Activated CD8-positive, alpha-beta memory T cell treated with anti-CD3 and anti-CD28 coated beads for 36 hours (primary cell): ENCODE measurements at regions not wholly inside any gene's neighbourhood (a gene's known extent, or its start where the extent isn't known, plus 50 kb on each side); places are given as distances from the start of the nearest gene placed in this dataset.

ENCODE experiments used
- CTCF ChIA-PET: fragments of 350-600 bp; sonication (Branson Sonifier 250); formaldehyde crosslinking; loops from one replicate; lab custom pipeline; 2021; ENCODE audit warnings: antibody characterized with exemption; lab: Charles Lee
- POLR2A ChIA-PET: fragments of 350-600 bp; sonication (Branson Sonifier 250); formaldehyde crosslinking; loops from one replicate; lab custom pipeline; 2021; ENCODE audit warnings: antibody characterized with exemption; lab: Charles Lee

- CTCF ChIA-PET = interaction anchor here (1.4 kb wide), 1 partner anchor 12 kb away, joined by 6 read pairs; no protein-coding TSS in a partner anchor
- POLR2A ChIA-PET = no interaction called here
Observed at GRCh38 chr13:99911965-99912566, 59.5 kb downstream of the ZIC5 start.

- CTCF ChIA-PET = interaction anchor here (1.4 kb wide), 1 partner anchor 11 kb away, joined by 6 read pairs; no protein-coding TSS in a partner anchor
- POLR2A ChIA-PET = no interaction called here
Observed at GRCh38 chr13:99911069-99911964, 60.2 kb downstream of the ZIC5 start.

- ChIA-PET POLR2A (interaction anchor here (0.5 kb wide), 1 partner anchor 747 kb away, joined by 3 read pairs; no protein-coding TSS in a partner anchor), CTCF (no interaction called here)
Observed at GRCh38 chr13:99909836-99910619, 61.5 kb downstream of the ZIC5 start.

GRCh38 chr13:99909097-99909835, 62.3 kb downstream of the ZIC5 start:
- ChIA-PET POLR2A (no interaction called here), CTCF (interaction anchor here (1.0 kb wide), 1 partner anchor 9 kb away, joined by 3 read pairs; no protein-coding TSS in a partner anchor)

- ChIA-PET CTCF (interaction anchor here (1.0 to 1.3 kb wide), 2 partner anchors 8 to 10 kb away, joined by 3 read pairs; no protein-coding TSS in a partner anchor), POLR2A (no interaction called here)
Observed at GRCh38 chr13:99908140-99908803, 63.3 kb downstream of the ZIC5 start.

GRCh38 chr13:99907627-99908026, 63.9 kb downstream of the ZIC5 start:
- CTCF ChIA-PET = interaction anchor here (1.3 kb wide), 1 partner anchor 9 kb away, joined by 3 read pairs; no protein-coding TSS in a partner anchor
- POLR2A ChIA-PET = no interaction called here

- POLR2A ChIA-PET = no interaction called here
- CTCF ChIA-PET = no interaction called here
Observed at GRCh38 chr13:99907038-99907437, 64.5 kb downstream of the ZIC5 start.

- ChIA-PET POLR2A (no interaction called here), CTCF (interaction anchor here (1.5 kb wide), 1 partner anchor 11 kb away, joined by 8 read pairs; no protein-coding TSS in a partner anchor)
Observed at GRCh38 chr13:99905814-99906213, 65.8 kb downstream of the ZIC5 start.

- ChIA-PET POLR2A (no interaction called here), CTCF (interaction anchor here (0.5 to 1.5 kb wide), 2 partner anchors 11 to 54 kb away, joined by 3 to 8 read pairs; no protein-coding TSS in a partner anchor)
Observed at GRCh38 chr13:99905224-99905623, 66.3 kb downstream of the ZIC5 start.

GRCh38 chr13:99903140-99903539, 68.4 kb downstream of the ZIC5 start:
- CTCF ChIA-PET = no interaction called here
- POLR2A ChIA-PET = no interaction called here

GRCh38 chr13:99902657-99903056, 68.9 kb downstream of the ZIC5 start:
- ChIA-PET CTCF (no interaction called here), POLR2A (no interaction called here)

GRCh38 chr13:99900960-99901359, 70.6 kb downstream of the ZIC5 start:
- ChIA-PET POLR2A (no interaction called here), CTCF (interaction anchor here (1.0 to 2.5 kb wide), 10 partner anchors 8 to 616 kb away, joined by 3 to 9 read pairs (median 4); no protein-coding TSS in a partner anchor)

- POLR2A ChIA-PET = no interaction called here
- CTCF ChIA-PET = interaction anchor here (1.4 to 1.9 kb wide), 3 partner anchors 10 to 337 kb away, joined by 3 to 5 read pairs (median 4); no protein-coding TSS in a partner anchor
Observed at GRCh38 chr13:99898421-99898820, 73.1 kb downstream of the ZIC5 start.

GRCh38 chr13:99897076-99897440, 74.5 kb downstream of the ZIC5 start:
- ChIA-PET POLR2A (no interaction called here), CTCF (interaction anchor here (1.9 kb wide), 1 partner anchor 338 kb away, joined by 5 read pairs; no protein-coding TSS in a partner anchor)

GRCh38 chr13:99896369-99897075, 75.0 kb downstream of the ZIC5 start:
- CTCF ChIA-PET = no interaction called here
- POLR2A ChIA-PET = no interaction called here

GRCh38 chr13:99895444-99896368, 75.9 kb downstream of the ZIC5 start:
- ChIA-PET POLR2A (interaction anchor here (0.7 kb wide), 1 partner anchor 19 kb away, joined by 4 read pairs; no protein-coding TSS in a partner anchor), CTCF (no interaction called here)
